ENCODE measurements at regions not wholly inside any gene's neighbourhood (a gene's known extent, or its start where the extent isn't known, plus 50 kb on each side); places are given as distances from the start of the nearest gene placed in this dataset.

DNA sequence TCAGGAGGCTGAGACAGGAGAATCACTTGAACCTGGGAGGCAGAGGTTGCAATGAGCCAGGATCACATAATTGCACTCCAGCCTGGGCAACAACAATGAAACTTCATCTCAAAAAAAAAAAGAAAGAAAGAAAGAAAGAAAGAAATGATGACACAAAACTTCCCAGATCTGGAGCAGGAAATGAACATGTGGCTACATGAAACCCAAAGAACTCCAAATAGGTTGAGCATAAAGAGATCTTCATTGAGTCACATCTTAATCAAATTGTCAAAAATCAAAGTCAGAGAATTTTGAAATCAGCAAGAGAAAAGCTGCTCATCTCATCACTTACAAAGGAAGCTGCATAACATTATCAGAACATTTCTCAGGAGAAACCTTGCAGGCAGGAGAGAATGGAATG lies 247.0 kb downstream of the IBTK start:
- no peak for TF ChIP-seq POLR2A (IDR thresholded peaks at IDR 0.05)
- TF ChIP-seq, protein P1, sequence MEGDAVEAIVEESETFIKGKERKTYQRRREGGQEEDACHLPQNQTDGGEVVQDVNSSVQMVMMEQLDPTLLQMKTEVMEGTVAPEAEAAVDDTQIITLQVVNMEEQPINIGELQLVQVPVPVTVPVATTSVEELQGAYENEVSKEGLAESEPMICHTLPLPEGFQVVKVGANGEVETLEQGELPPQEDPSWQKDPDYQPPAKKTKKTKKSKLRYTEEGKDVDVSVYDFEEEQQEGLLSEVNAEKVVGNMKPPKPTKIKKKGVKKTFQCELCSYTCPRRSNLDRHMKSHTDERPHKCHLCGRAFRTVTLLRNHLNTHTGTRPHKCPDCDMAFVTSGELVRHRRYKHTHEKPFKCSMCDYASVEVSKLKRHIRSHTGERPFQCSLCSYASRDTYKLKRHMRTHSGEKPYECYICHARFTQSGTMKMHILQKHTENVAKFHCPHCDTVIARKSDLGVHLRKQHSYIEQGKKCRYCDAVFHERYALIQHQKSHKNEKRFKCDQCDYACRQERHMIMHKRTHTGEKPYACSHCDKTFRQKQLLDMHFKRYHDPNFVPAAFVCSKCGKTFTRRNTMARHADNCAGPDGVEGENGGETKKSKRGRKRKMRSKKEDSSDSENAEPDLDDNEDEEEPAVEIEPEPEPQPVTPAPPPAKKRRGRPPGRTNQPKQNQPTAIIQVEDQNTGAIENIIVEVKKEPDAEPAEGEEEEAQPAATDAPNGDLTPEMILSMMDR (IDR thresholded peaks at IDR 0.05) = no peak
